Stimulated activated CD4-positive, alpha-beta T cell treated with anti-CD3 and anti-CD28 coated beads, Interleukin-4, amount 100 ng/mL, for 48 hours (primary cell): ENCODE measurements at regions not wholly inside any gene's neighbourhood (a gene's known extent, or its start where the extent isn't known, plus 50 kb on each side); places are given as distances from the start of the nearest gene placed in this dataset.

Experiments used
- DNase-seq, 2 donors: peaks; one replicate each; pipeline ENCODE4 v3.0.0-alpha.2; 2020; ENCODE audit warnings: low read depth in 2 of 2

DNA sequence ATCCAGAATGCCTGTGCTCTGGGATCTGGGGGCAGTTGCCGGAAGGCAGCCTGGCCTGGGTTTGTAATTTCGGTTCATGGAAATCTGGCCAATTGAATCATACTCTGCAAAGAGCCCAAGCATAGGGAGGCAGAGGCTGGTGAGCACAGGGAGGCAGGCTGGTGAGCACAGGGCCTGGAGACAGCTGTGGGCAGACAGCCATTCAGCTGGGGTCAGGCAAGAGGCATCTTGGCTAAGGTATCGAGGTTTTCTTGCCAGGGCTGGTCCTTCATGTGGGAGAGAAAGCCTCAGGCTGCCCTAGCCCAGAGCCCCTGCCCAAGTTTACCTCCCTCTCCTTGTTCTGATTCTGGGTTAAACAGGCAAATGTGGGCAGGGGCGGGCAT lies 63.7 kb upstream of the BAIAP2L1 start:
- no peak for DNase-seq

DNA sequence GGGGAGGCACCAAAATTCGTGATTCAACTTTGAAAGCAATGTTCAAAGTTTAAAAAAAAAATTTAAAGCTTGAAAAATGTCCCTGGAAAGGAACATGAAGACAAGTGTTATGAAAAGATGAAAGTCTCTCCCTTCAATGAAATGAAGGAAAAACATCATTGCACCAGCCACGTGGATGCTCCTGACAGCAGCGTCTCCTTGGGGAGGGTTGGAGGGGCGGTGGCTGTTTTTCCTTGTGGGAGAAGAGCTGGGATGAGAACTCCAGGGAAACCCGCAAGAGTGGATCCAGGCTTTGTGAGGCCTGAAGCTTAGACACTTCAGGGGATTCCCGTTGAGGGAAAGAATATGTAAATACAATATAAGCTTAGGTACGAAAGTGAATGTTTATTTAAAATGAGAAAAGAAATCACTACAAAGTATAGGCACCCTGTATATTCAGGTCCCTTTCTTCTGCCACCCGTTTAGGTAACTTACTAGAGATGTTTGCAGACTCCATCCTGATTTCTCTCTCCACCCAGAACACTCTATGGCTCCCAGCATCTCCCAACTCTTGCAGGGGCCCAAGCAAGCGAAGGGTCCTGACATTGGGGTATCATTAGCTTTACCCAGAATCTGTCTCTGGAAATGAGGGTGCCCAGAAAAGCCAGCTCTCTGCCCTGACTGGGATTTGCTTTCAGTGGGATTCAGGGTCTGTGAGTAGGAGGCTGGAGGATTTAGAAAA lies 63.1 kb upstream of the BAIAP2L1 start:
- DNase-seq: no peak

DNA sequence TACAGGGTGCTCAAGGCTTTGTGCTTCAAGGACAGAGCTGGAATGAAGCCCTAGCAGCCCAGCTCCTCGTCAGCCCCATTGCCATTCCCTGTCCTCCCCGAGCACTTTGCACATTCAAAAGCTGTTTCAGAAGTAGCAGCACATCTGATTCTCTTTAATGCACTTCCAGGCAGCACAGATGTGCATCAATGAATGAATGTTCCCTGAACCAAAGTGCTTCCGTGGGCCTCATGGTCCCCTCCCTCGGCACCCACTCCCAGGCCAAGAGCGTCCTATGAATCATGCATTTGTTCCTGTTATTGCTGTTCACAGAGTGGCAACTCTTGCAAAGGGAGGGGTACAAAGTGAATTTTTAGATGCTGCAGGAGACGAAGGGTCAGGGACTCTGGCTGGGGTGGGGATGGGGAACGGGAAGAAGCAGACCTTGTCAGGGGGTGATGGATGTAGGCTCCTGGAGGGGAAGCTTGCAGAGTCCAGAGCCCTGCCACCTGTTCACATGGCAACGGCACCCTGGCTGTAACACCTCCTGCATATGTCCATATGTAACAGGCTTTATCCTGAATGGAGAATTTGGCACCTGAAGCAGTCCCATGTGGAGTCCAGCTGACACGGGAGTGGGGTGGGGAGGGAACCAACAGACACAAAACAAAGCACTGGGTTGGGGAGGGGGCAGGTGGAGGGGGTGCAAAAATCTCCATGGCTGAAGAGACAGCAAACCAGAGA lies 62.2 kb upstream of the BAIAP2L1 start:
- no peak for DNase-seq

DNA sequence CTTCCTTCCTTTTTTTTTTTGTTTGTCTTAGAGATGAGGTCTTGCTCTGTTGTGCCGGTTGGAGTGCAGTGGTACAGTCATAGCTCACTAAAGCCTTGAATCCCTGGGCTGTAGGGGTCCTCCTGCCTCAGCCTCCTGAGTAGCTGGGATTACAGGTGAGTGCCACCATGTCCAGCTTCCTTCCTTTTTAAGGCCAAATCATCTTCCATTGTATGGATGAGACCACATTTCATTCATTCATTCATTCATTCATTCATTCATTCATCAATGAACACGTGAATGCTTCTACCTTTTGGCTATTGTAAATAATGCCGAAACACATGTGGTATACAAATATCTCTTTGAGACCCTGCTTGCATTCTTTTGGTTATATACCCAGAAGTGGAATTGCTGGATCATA lies 60.0 kb upstream of the BAIAP2L1 start:
- DNase-seq: no peak

DNA sequence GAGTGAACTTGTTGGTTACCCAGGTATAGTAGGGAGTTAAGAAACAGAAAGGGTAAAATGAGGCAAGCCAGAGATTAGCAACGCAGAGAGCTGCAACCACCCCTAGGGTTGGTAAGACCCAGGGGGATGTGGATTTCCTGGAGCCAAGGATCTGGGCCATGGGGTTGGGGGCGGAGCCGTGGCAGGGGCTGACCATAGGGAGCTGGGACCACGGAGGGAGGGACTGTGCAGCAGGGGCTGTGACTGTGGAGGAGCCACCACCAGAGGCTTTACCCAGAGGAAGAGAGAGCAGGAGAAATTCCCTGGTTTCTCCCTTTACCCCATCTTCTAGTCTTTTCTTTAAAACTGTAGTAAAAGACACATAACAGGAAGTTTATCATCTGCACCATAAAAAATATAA lies 58.6 kb upstream of the BAIAP2L1 start:
- DNase-seq: no peak

DNA sequence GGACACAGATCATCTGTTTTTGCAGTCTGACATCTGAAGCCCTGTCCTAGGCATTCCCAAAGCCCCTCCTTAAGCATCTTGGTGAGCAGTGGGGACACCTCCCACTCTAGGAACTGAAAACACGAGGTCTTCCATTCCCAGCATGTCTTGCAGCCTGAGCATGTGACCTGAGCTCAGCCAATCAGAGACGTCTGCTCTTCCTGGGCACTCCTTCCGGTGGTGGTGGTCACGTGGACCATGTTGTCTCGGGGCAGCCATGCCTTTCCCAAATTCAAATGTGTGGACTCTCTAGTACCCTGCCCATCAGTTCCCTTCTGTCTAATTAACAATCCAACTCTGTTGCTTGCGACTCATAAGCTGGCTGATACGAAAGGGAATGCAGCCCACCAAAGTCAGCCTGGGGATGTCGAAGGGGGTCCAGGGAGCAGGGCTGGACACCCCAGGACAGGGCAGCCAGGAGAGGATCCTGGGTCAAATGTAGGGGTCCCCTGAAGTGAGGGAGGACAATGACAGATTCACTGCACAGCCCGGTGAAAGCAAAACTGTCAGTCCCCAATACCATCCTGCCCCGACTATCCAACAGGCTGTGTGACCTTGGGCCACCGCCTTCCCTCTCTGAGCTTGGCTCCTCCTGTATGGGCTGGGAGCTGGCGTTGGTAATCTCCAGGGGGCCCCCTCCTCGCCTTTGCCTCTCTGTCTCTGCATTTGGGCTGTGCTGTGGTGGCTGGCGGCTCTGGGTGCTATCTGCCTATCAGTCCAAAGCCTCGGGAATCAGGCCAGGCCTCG lies 57.4 kb upstream of the BAIAP2L1 start:
- DNase-seq: no peak

DNA sequence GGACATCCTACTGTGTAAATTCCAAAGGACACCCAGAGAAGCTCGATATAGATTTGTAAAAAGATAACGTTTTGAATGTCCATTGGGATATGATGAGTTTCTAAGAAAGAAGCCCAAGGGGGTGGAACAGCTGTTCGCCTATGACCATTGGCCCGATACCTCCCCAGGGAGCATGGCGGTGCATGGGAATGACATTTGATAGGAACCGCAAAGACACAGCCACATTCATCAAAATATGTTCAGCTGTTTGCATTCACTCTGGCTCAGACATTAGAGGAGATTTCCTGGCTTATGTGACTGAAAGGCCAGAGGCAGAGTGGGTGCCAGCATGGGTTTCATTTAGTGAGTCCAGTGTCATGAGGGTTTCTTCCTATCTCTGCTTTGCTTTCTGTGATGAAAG lies 56.0 kb upstream of the BAIAP2L1 start:
- no peak for DNase-seq

DNA sequence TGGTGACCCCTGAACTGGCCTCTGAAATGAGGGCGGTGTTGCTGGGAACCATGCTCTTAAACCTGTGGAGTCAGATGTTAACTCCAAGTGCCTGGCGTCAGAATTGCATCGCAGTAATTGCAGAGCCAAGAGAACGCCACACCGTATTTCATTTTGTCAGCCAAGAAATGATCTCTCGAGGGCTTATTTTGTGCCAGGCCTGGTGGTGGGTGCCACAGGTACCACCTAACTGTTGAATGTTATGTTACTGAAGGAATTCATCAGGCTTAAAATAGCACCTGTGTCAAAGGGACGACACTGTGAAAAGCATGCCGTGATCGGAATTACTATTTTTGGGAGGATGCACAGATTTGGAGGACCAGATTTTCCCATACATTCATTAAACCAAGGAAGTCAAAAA lies 51.9 kb upstream of the BAIAP2L1 start:
- DNase-seq: no peak
